ENCODE measurements at regions not wholly inside any gene's neighbourhood (a gene's known extent, or its start where the extent isn't known, plus 50 kb on each side); places are given as distances from the start of the nearest gene placed in this dataset.

GRCh38 chr15:29624271-29624670 is 198.0 kb downstream of the TJP1 start:
- no peaks in the 10 kb centered on the region for H3K9me3 ChIP-seq (replicated peaks; ENCODE audit: control insufficient read depth, insufficient read depth, low read length)
- dilution Hi-C loops (cut with MboI; ENCODE audit: extremely low pct_ligation_motif_present, low sequenced_read_pairs): no loop called here
- CTCF ChIA-PET: no interaction called here

More at GRCh38 chr15:29624271-29624670, 198.0 kb downstream of the TJP1 start:
- Histone ChIP-seq H3K79me2 (ENCODE audit: control insufficient read depth, insufficient read depth, low read length) (no peaks in the 10 kb centered on the region), H4K20me1 (replicated peaks; ENCODE audit: control insufficient read depth, extremely low read depth, insufficient read depth, low read length) (no peaks in the 10 kb centered on the region), H3K4me3 (replicated peaks in 1 of 3; ENCODE audit: insufficient read depth in 1 of 3, low read depth in 1 of 3, low read length in 3 of 3) (no peak overlapping the region), H2AFZ (ENCODE audit: low read depth, low read length) (no peak overlapping the region), H3K4me2 (ENCODE audit: insufficient read depth, low read length) (no peak overlapping the region), H3K9ac (replicated peaks; ENCODE audit: extremely low read depth, insufficient read depth, low read length) (no peak overlapping the region), H3K4me1 (ENCODE audit: control insufficient read depth, extremely low read depth, insufficient read depth, low read length) (no peaks in the 10 kb centered on the region), H3K27ac (ENCODE audit: insufficient read depth, low read depth, low read length) (no peak overlapping the region), H3K9me1 (replicated peaks; ENCODE audit: control insufficient read depth, extremely low read depth, insufficient read depth, low read length) (no peaks in the 10 kb centered on the region), H3K36me3 (ENCODE audit: control insufficient read depth in 2 of 2, extremely low read depth in 1 of 2, insufficient read depth in 2 of 2, low read length in 2 of 2) (no peaks in the 10 kb centered on the region), H3K27me3 (ENCODE audit: control insufficient read depth in 2 of 2, insufficient read depth in 2 of 2, low read length in 2 of 2) (no peaks in the 10 kb centered on the region)
- TF ChIP-seq POLR2AphosphoS5 (IDR thresholded peaks at IDR 0.05; ENCODE audit: insufficient read depth, low read depth, low read length) (no peak), EZH2 (IDR thresholded peaks at IDR 0.05; ENCODE audit: borderline replicate concordance, low read depth, low read length, severe bottlenecking) (no peak), MYC (IDR thresholded peaks at IDR 0.05; ENCODE audit: low read depth, low read length) (no peak), FOS (IDR thresholded peaks at IDR 0.05; ENCODE audit: borderline replicate concordance, insufficient read depth, low read length) (no peak), JUN (IDR thresholded peaks at IDR 0.05; ENCODE audit: borderline replicate concordance, insufficient read depth, insufficient read length, low read depth) (no peak), CTCF (IDR thresholded peaks at IDR 0.05; ENCODE audit: extremely low read depth in 1 of 2, insufficient read depth in 1 of 2, low read depth in 1 of 2, low read length in 2 of 2) (no peak), POLR2A (IDR thresholded peaks at IDR 0.05; ENCODE audit: low read depth, low read length) (no peak), MAX (IDR thresholded peaks at IDR 0.05; ENCODE audit: insufficient read depth, insufficient read length) (no peak), GATA2 (IDR thresholded peaks at IDR 0.05; ENCODE audit: insufficient read depth, insufficient read length, low read depth, low read length) (no peak)
- intact Hi-C loops (cut with micrococcal nuclease): no loop called here
- DNase-seq (ENCODE audit: low read depth, low spot score): no peak
- no TSS peak for BruUV-seq (replicated peaks)
- POLR2A ChIA-PET: no interaction called here
- no peak for FAIRE-seq
